RWPE2 (cell line): ENCODE measurements at regions not wholly inside any gene's neighbourhood (a gene's known extent, or its start where the extent isn't known, plus 50 kb on each side); places are given as distances from the start of the nearest gene placed in this dataset.

Experiments
- ATAC-seq: fragments of 200-7000 bp; cut with Tn5 transposase; 3 replicates; pipeline ENCODE4 v1.9.1; 2021; ENCODE audit warnings: low read depth
- DNase-seq: peaks from one replicate; pipeline ENCODE4 v3.0.0-alpha.2; 2020; ENCODE audit warnings: low spot score
- H3K27ac ChIP-seq: fragments of 450-650 bp; 2 replicates; pipeline ENCODE4 v1.5.1; 2017; ENCODE audit warnings: mild to moderate bottlenecking; ENCODE audit not compliant: poor library complexity, severe bottlenecking
- H3K27me3 ChIP-seq: fragments of 250-450 bp; sonication (Bioruptor Pico); 2 replicates; pipeline ENCODE4 v1.5.1; 2021; ENCODE audit warnings: mild to moderate bottlenecking, moderate library complexity; ENCODE audit not compliant: insufficient read depth, poor library complexity, severe bottlenecking
- H3K36me3 ChIP-seq: fragments of 250-450 bp; sonication (Bioruptor Pico); 2 replicates; pipeline ENCODE4 v1.5.1; 2020; ENCODE audit warnings: low read depth, mild to moderate bottlenecking, moderate library complexity
- H3K4me1 ChIP-seq: fragments of 250-450 bp; sonication (Bioruptor Pico); 2 replicates; pipeline ENCODE4 v1.5.1; 2021; ENCODE audit warnings: mild to moderate bottlenecking, moderate library complexity; ENCODE audit not compliant: insufficient read depth, poor library complexity, severe bottlenecking
- H3K4me3 ChIP-seq: fragments of 250-450 bp; sonication (Bioruptor Pico); 2 replicates; pipeline ENCODE4 v1.5.1; 2021; ENCODE audit warnings: mild to moderate bottlenecking, moderate library complexity; ENCODE audit not compliant: severe bottlenecking
- H3K9me3 ChIP-seq: fragments of 250-450 bp; sonication (Bioruptor Pico); 2 replicates; pipeline ENCODE4 v1.5.1; 2021; ENCODE audit warnings: mild to moderate bottlenecking, moderate library complexity; ENCODE audit not compliant: severe bottlenecking
- CTCF ChIP-seq: fragments of 450-650 bp; IDR thresholded peaks from one replicate; pipeline ENCODE4 v1.5.1; 2017; ENCODE audit warnings: mild to moderate bottlenecking, moderate library complexity; ENCODE audit not compliant: poor library complexity, severe bottlenecking

- Histone ChIP-seq H3K27me3 (no peaks in the 10 kb centered on the region), H3K4me1 (no peaks in the 10 kb centered on the region), H3K4me3 (no peak overlapping the region), H3K36me3 (no peaks in the 10 kb centered on the region), H3K27ac (no peak overlapping the region), H3K9me3 (no peaks in the 10 kb centered on the region)
- DNase-seq (no peak), ATAC-seq (no peak)
- TF ChIP-seq CTCF, result no peak
These were observed 313.9 kb upstream of the ROBO2 start for GRCh38 chr3:76726034-76726433.

GRCh38 chr3:76728426-76728825 lies 311.5 kb upstream of the ROBO2 start:
- no peaks in the 10 kb centered on the region for H3K36me3 ChIP-seq
- DNase-seq (no peak), ATAC-seq (no peak)
- H3K4me3 ChIP-seq, result no peak overlapping the region
- no peak for TF ChIP-seq CTCF
- H3K27ac ChIP-seq, result no peak overlapping the region
- no peaks in the 10 kb centered on the region for H3K4me1 ChIP-seq
- H3K9me3 ChIP-seq, result no peaks in the 10 kb centered on the region
- no peaks in the 10 kb centered on the region for H3K27me3 ChIP-seq

- no peak for TF ChIP-seq CTCF
- Histone ChIP-seq H3K4me3 (no peak overlapping the region), H3K27ac (no peak overlapping the region), H3K4me1 (no peaks in the 10 kb centered on the region), H3K9me3 (no peaks in the 10 kb centered on the region), H3K36me3 (no peaks in the 10 kb centered on the region), H3K27me3 (no peaks in the 10 kb centered on the region)
- DNase-seq (no peak), ATAC-seq (no peak)
These were observed 308.4 kb upstream of the ROBO2 start for GRCh38 chr3:76731471-76731870.

GRCh38 chr3:76733073-76733759 lies 306.7 kb upstream of the ROBO2 start:
- ATAC-seq (no peak), DNase-seq (no peak)
- no peaks in the 10 kb centered on the region for H3K9me3 ChIP-seq
- no peaks in the 10 kb centered on the region for H3K27me3 ChIP-seq
- TF ChIP-seq CTCF, result no peak
- H3K27ac ChIP-seq, result no peak overlapping the region
- no peak overlapping the region for H3K4me3 ChIP-seq
- H3K36me3 ChIP-seq, result no peaks in the 10 kb centered on the region
- H3K4me1 ChIP-seq, result no peaks in the 10 kb centered on the region

- H3K27me3 ChIP-seq, result no peaks in the 10 kb centered on the region
- ATAC-seq, result no peak
These were observed 304.7 kb upstream of the ROBO2 start for GRCh38 chr3:76735152-76735551.

More at GRCh38 chr3:76735152-76735551, 304.7 kb upstream of the ROBO2 start:
- Histone ChIP-seq H3K4me3 (no peak overlapping the region), H3K4me1 (no peaks in the 10 kb centered on the region), H3K36me3 (no peaks in the 10 kb centered on the region), H3K27ac (no peak overlapping the region), H3K9me3 (no peaks in the 10 kb centered on the region)
- DNase-seq, result no peak
- no peak for TF ChIP-seq CTCF
